ENCODE measurements at regions not wholly inside any gene's neighbourhood (a gene's known extent, or its start where the extent isn't known, plus 50 kb on each side); places are given as distances from the start of the nearest gene placed in this dataset.

- Histone ChIP-seq H3K23ac (ENCODE audit: low read depth, low read length) (no peak overlapping the region), H2AFZ (replicated peaks; ENCODE audit: low read length, poor library complexity) (no peak overlapping the region), H4K91ac (ENCODE audit: insufficient read depth, low read depth, low read length) (no peak overlapping the region), H4K8ac (ENCODE audit: low read depth in 2 of 2, low read length in 2 of 2) (no peak overlapping the region), H3K4me1 (ENCODE audit: control insufficient read depth, insufficient read depth, low read length) (no peaks in the 10 kb centered on the region), H3K27ac (ENCODE audit: insufficient read depth, low read length) (no peak overlapping the region), H2BK15ac (ENCODE audit: low read depth, low read length) (no peak overlapping the region), H2BK120ac (ENCODE audit: low read depth, low read length) (no peak overlapping the region), H3K4ac (ENCODE audit: low read depth, low read length) (no peak overlapping the region), H4K20me1 (ENCODE audit: insufficient read depth, low read length) (no peaks in the 10 kb centered on the region), H2BK20ac (ENCODE audit: low read depth, low read length) (no peak overlapping the region), H3K9ac (ENCODE audit: low read depth, low read length) (no peak overlapping the region), H3K4me2 (ENCODE audit: low read depth, low read length) (no peak overlapping the region), H3K9me3 (ENCODE audit: control insufficient read depth, insufficient read depth, low read length) (peaks cover 4% of the 10 kb centered on the region; the same call in 1 of the 2 replicates), H4K5ac (ENCODE audit: low read depth, low read length) (no peak overlapping the region), H3K79me1 (ENCODE audit: low read depth in 1 of 2, low read length in 2 of 2) (no peaks in the 10 kb centered on the region), H3K36me3 (ENCODE audit: control insufficient read depth, insufficient read depth, low read length) (no peaks in the 10 kb centered on the region), H3K18ac (ENCODE audit: low read depth, low read length) (no peak overlapping the region), H3K56ac (ENCODE audit: extremely low read depth, insufficient read depth, low read length) (no peak overlapping the region), H3K27me3 (ENCODE audit: control insufficient read depth, insufficient read depth, low read length) (no peaks in the 10 kb centered on the region), H3K9me1 (ENCODE audit: insufficient read depth, low read length) (no peaks in the 10 kb centered on the region), H2AK5ac (ENCODE audit: low read depth, low read length) (no peak overlapping the region), H2BK5ac (ENCODE audit: low read depth, low read length, poor library complexity, severe bottlenecking) (no peak overlapping the region), H3K14ac (replicated peaks; ENCODE audit: low read depth, low read length) (no peak overlapping the region), H3K4me3 (ENCODE audit: insufficient read depth, low read depth, low read length) (no peak overlapping the region), H2AK9ac (replicated peaks; ENCODE audit: low read depth, low read length, poor library complexity) (no peak overlapping the region)
- ATAC-seq (ENCODE audit: low read depth): no peak
- dilution Hi-C loops (cut with HindIII; ENCODE audit: low sequenced_read_pairs, unreplicated experiment): no loop called here
- in situ Hi-C loops (cut with MboI; ENCODE audit: low sequenced_read_pairs): no loop called here
- DNase-seq: no peak
- no CpG with 5 or more reads among the region's 3 CpGs for WGBS, 2 experiments (ENCODE audit: extremely low coverage in 2 of 2, insufficient read length in 1 of 2)
- POLR2A ChIA-PET (ENCODE audit: unreplicated experiment): no interaction called here
- no peak for TF ChIP-seq FOS (IDR thresholded peaks at IDR 0.05; ENCODE audit: low read depth, low read length)
- no peak for TF ChIP-seq MAFK (IDR thresholded peaks at IDR 0.05; ENCODE audit: low read depth, low read length)
- no peak for TF ChIP-seq RCOR1 (IDR thresholded peaks at IDR 0.05; ENCODE audit: insufficient replicate concordance, low read length)
- no peak for TF ChIP-seq BHLHE40 (IDR thresholded peaks at IDR 0.05; ENCODE audit: low read depth, low read length)
- no peak for TF ChIP-seq POLR2A (IDR thresholded peaks at IDR 0.05; ENCODE audit: low read depth, low read length)
- intact Hi-C loops (cut with micrococcal nuclease): no loop called here
- BruUV-seq (replicated peaks): no TSS peak
- CTCF ChIA-PET: no interaction called here
Measured at GRCh38 chr3:24845524-24846155, 351.0 kb upstream of the THRB start.
